Esophagus squamous epithelium (tissue), 4 donors: ENCODE measurements at regions not wholly inside any gene's neighbourhood (a gene's known extent, or its start where the extent isn't known, plus 50 kb on each side); places are given as distances from the start of the nearest gene placed in this dataset.

Experiments used
- POLR2A ChIP-seq, 4 donors: fragments of 450-650 bp; IDR thresholded peaks; one replicate each; pipeline ENCODE4 v1.6.1; 2017; ENCODE audit warnings: antibody characterized with exemption in 4 of 4, mild to moderate bottlenecking in 4 of 4, moderate library complexity in 3 of 4
- TF ChIP-seq, protein P1 (sequence below), 6 experiments: fragments of 450-650 bp in 4 of 6; fragments of 200-600 bp in 2 of 6; sonication (generic) in 2 of 6; IDR thresholded peaks; one replicate each; pipeline ENCODE4 v1.5.1; 2016 to 2019; ENCODE audit warnings: antibody characterized with exemption in 6 of 6, mild to moderate bottlenecking in 4 of 6, moderate library complexity in 4 of 6

DNA sequence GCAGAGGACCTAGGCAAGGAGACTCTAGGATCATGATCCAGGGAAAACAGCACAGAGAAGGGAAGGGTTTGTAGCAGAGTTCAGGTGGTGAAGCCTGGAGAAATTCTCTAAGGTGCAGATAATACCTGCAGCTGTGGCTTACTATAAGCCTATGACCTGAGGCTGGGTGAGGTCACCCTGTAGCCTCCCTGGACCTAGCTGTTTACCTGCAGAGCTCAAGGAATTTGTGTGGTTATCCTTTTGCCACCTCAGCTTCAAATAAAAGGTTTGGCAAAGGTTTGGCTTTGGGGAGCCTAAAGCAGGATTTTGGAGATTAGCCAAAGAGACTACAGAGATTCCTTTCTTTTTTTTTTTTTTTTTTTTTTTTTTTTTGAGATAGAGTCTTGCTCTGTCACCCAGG, 79.5 kb upstream of the ZNF648 start:
- TF ChIP-seq, protein P1, sequence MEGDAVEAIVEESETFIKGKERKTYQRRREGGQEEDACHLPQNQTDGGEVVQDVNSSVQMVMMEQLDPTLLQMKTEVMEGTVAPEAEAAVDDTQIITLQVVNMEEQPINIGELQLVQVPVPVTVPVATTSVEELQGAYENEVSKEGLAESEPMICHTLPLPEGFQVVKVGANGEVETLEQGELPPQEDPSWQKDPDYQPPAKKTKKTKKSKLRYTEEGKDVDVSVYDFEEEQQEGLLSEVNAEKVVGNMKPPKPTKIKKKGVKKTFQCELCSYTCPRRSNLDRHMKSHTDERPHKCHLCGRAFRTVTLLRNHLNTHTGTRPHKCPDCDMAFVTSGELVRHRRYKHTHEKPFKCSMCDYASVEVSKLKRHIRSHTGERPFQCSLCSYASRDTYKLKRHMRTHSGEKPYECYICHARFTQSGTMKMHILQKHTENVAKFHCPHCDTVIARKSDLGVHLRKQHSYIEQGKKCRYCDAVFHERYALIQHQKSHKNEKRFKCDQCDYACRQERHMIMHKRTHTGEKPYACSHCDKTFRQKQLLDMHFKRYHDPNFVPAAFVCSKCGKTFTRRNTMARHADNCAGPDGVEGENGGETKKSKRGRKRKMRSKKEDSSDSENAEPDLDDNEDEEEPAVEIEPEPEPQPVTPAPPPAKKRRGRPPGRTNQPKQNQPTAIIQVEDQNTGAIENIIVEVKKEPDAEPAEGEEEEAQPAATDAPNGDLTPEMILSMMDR (IDR thresholded peaks at IDR 0.05), result no peak
- no peak for TF ChIP-seq POLR2A (IDR thresholded peaks at IDR 0.05)
